Activated T-helper 2 cell treated with anti-CD3 and anti-CD28 coated beads, Interferon-gamma antibody, Interleukin-2, Interleukin-4, amounts not matched to agents 10 μg/mL and 5 μg/mL and 100 μg/mL, durations not matched to agents 14 hours and 24 hours and 36 hours (primary cell): ENCODE measurements at regions not wholly inside any gene's neighbourhood (a gene's known extent, or its start where the extent isn't known, plus 50 kb on each side); places are given as distances from the start of the nearest gene placed in this dataset.

ENCODE experiments used
- DNase-seq: peaks from one replicate; pipeline ENCODE4 v3.0.0; 2021; ENCODE audit warnings: low spot score
- H3K27ac Mint-ChIP-seq: one replicate; pipeline ENCODE4 v1.8.0; 2021; ENCODE audit warnings: mixed read lengths
- H3K27me3 Mint-ChIP-seq: one replicate; pipeline ENCODE4 v1.8.0; 2021; ENCODE audit warnings: low read depth, mixed read lengths
- H3K36me3 Mint-ChIP-seq: one replicate; pipeline ENCODE4 v1.8.0; 2021; ENCODE audit warnings: low read depth, mixed read lengths
- H3K4me1 Mint-ChIP-seq: one replicate; pipeline ENCODE4 v1.8.0; 2021; ENCODE audit warnings: low read depth, mixed read lengths
- H3K4me3 Mint-ChIP-seq: one replicate; pipeline ENCODE4 v1.8.0; 2021; ENCODE audit warnings: low read depth, mild to moderate bottlenecking, moderate library complexity, mixed read lengths
- H3K9me3 Mint-ChIP-seq: one replicate; pipeline ENCODE4 v1.8.0; 2021; ENCODE audit warnings: mixed read lengths
- intact Hi-C: fragments of 100-400 bp; cut with micrococcal nuclease; formaldehyde crosslinking; loops from one replicate; pipeline ENCODE4 v1.15.1; 2023

GRCh38 chr15:31245756-31246155, 80.9 kb upstream of the KLF13 start:
- Mint-ChIP-seq H3K27me3 (peaks cover 4% of the 10 kb centered on the region), H3K4me3 (no peak overlapping the region), H3K9me3 (no peaks in the 10 kb centered on the region), H3K27ac (no peak overlapping the region), H3K36me3 (no peaks in the 10 kb centered on the region), H3K4me1 (peaks cover 20% of the 10 kb centered on the region)
- no peak for DNase-seq
- intact Hi-C loops, result no loop called here

GRCh38 chr15:31247404-31247803, 79.2 kb upstream of the KLF13 start:
- Mint-ChIP-seq H3K9me3 (no peaks in the 10 kb centered on the region), H3K4me1 (peaks cover 7% of the 10 kb centered on the region)

DNA sequence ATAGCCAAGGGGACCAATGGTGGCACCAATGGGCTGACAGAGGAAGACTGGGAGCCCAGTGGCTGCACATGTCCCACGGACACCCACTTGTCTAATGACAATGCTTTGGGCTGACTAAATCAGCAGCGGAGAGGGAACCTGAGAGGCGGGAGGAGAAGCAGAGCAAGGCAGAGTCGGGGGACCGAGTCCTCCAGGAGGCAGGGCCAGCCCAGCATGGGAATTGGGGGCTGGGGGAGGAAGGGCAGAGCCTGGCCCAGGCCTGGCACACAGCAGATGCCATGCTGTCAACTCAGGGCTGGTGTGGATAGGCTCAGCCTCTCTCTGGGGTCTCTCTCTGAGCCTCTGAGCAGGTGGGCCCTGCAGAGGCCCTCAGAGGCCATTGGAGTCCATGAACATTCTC, 78.4 kb upstream of the KLF13 start:
- Mint-ChIP-seq H3K27me3 (peaks cover 17% of the 10 kb centered on the region), H3K27ac (no peak overlapping the region), H3K4me3 (no peak overlapping the region), H3K36me3 (no peaks in the 10 kb centered on the region), H3K9me3 (no peaks in the 10 kb centered on the region), H3K4me1 (peaks cover 7% of the 10 kb centered on the region)
- intact Hi-C loops, result no loop called here
- DNase-seq, result no peak

More at GRCh38 chr15:31247404-31247803, 79.2 kb upstream of the KLF13 start:
- Mint-ChIP-seq H3K4me3 (no peak overlapping the region), H3K36me3 (no peaks in the 10 kb centered on the region), H3K27ac (no peak overlapping the region), H3K27me3 (peaks cover 13% of the 10 kb centered on the region)
- intact Hi-C loops, result no loop called here
- DNase-seq, result no peak

GRCh38 chr15:31248951-31249350, 77.7 kb upstream of the KLF13 start:
- Mint-ChIP-seq H3K27ac (no peak overlapping the region), H3K9me3 (no peaks in the 10 kb centered on the region), H3K27me3 (peaks cover 17% of the 10 kb centered on the region), H3K4me1 (peaks cover 7% of the 10 kb centered on the region), H3K4me3 (no peak overlapping the region), H3K36me3 (no peaks in the 10 kb centered on the region)
- no peak for DNase-seq
- intact Hi-C loops, result no loop called here

DNA sequence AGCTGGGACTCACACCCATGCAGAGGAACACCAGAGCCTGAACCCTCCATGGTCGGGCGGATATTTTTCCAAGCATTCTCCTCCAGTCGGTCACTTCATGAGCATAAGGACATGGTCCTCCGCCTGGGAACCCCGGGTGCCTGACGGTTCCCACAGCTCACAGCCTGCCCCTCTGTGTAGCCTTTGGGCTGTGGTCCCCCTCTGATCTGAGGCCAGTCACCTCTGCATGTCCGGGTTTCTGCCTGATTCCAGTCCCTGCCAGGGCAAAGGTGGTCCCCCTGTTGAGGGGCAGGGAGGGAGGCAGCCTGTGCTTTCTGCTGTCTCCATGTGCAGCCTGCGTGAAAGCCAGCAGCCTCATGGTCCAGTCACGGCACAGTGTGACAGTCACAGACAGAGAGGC, 76.6 kb upstream of the KLF13 start:
- H3K27me3 Mint-ChIP-seq, result peaks cover 17% of the 10 kb centered on the region
- no peaks in the 10 kb centered on the region for H3K9me3 Mint-ChIP-seq
- no peak for DNase-seq
- intact Hi-C loops, result no loop called here
- no peaks in the 10 kb centered on the region for H3K36me3 Mint-ChIP-seq
- no peak overlapping the region for H3K4me3 Mint-ChIP-seq
- peaks cover 7% of the 10 kb centered on the region for H3K4me1 Mint-ChIP-seq
- H3K27ac Mint-ChIP-seq, result no peak overlapping the region

- DNase-seq, result no peak
- peaks cover 3% of the 10 kb centered on the region for H3K4me1 Mint-ChIP-seq
- H3K27ac Mint-ChIP-seq, result no peak overlapping the region
- H3K27me3 Mint-ChIP-seq, result peaks cover 17% of the 10 kb centered on the region
- H3K36me3 Mint-ChIP-seq, result no peaks in the 10 kb centered on the region
- intact Hi-C loops, result no loop called here
- no peaks in the 10 kb centered on the region for H3K9me3 Mint-ChIP-seq
- H3K4me3 Mint-ChIP-seq, result no peak overlapping the region
Measured at GRCh38 chr15:31251165-31251564, 75.5 kb upstream of the KLF13 start.

DNA sequence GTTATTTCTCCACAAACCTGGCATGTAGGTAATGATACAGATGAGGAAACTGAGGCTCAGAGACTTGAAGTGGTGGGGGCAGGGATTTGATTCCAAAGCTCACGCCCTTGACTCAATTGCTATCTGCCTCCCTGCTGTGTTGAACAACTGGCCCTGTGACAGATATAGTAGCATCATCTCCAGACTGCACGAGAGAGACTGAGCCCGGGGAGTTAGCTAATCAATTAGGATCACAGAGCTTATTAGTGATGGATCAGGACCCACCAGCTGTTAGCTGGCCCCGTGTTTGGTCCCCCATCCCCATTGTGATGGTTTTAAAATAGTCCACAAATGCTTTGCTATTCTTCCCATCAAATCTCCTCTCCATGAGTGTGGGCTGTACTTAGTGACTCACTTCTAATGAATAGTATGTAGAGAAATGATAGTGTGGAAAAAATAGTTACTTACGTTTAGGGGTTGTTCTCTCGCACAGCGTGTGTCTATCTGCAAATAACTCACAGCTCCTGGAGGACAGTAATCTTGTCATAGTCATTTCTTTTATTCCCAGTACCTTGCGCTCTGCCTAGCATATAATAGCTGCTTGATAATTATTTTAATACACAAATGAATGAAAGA, 74.4 kb upstream of the KLF13 start:
- H3K36me3 Mint-ChIP-seq, result no peaks in the 10 kb centered on the region
- H3K27ac Mint-ChIP-seq, result no peak overlapping the region
- peaks cover 17% of the 10 kb centered on the region for H3K27me3 Mint-ChIP-seq
- no peaks in the 10 kb centered on the region for H3K9me3 Mint-ChIP-seq
- no peak for DNase-seq
- intact Hi-C loops, result no loop called here
- H3K4me1 Mint-ChIP-seq, result peaks cover 9% of the 10 kb centered on the region
- H3K4me3 Mint-ChIP-seq, result no peak overlapping the region

DNA sequence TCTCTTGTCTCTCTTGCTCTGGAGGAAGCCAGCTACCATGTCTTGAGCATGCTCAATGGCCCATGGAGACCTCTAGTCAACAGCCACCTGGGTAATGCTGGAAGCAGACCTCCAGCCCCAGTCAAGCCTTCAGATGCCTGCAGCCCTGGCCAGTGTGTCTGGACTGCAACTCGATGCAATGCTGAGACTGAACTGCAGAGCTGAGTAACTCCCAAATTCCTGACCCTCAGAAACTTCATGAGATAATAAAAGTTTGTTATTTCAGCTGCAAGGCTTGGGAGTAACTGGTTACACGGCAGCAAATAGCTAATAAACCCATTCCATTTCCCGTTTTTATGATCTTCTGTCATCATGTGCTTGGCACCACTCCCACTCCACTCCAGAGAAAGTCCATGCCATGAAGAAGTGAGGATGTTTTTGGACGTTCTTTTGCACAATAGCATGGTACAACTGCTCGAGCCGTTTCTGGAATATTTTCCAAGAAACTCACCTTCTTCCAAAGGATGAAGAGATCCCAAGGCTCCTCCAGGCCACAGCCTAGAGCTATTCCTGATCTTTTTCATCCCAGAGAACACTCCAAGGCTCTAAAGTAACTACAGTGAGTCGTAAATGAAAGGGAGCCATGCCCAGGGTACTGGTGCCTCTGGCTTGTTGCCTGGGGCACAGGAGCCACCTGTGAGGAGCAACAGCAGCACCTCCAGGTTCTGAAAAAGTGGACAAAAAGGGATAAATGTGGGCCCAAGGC, 72.0 kb upstream of the KLF13 start:
- H3K36me3 Mint-ChIP-seq, result no peaks in the 10 kb centered on the region
- peaks cover 4% of the 10 kb centered on the region for H3K9me3 Mint-ChIP-seq
- DNase-seq, result no peak
- peaks cover 17% of the 10 kb centered on the region for H3K27me3 Mint-ChIP-seq
- H3K27ac Mint-ChIP-seq, result no peak overlapping the region
- H3K4me3 Mint-ChIP-seq, result no peak overlapping the region
- H3K4me1 Mint-ChIP-seq, result peaks cover 19% of the 10 kb centered on the region
- intact Hi-C loops, result no loop called here

DNA sequence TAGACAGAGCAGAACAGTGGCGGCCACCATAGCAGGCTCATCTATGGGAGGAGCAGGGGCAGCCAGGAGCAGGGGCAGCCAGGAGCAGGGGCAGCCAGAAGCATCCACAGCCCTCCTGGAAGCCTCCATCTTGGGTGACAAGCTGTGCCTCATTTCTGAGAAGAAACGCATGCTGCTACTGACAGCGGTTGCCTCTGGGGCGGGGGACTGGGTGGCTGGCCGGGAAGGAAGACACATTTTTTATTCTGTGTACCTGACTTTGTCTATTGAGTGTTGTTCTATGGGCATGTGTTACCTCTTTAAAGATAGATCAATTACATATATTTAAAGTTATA, 71.5 kb upstream of the KLF13 start:
- Mint-ChIP-seq H3K27me3 (peaks cover 17% of the 10 kb centered on the region), H3K4me3 (no peak overlapping the region), H3K27ac (no peak overlapping the region), H3K9me3 (peaks cover 4% of the 10 kb centered on the region), H3K36me3 (no peaks in the 10 kb centered on the region), H3K4me1 (peaks cover 19% of the 10 kb centered on the region)
- no peak for DNase-seq
- intact Hi-C loops, result no loop called here

- Mint-ChIP-seq H3K27me3 (peaks cover 17% of the 10 kb centered on the region), H3K4me3 (no peak overlapping the region), H3K36me3 (no peaks in the 10 kb centered on the region), H3K4me1 (peaks cover 19% of the 10 kb centered on the region), H3K9me3 (peaks cover 4% of the 10 kb centered on the region), H3K27ac (no peak overlapping the region)
- no peak for DNase-seq
- intact Hi-C loops, result no loop called here
Measured at GRCh38 chr15:31255732-31256377, 70.8 kb upstream of the KLF13 start.

GRCh38 chr15:31256378-31257265, 70.0 kb upstream of the KLF13 start:
- no peak for DNase-seq
- Mint-ChIP-seq H3K4me3 (no peak overlapping the region), H3K27ac (no peak overlapping the region), H3K4me1 (peaks cover 24% of the 10 kb centered on the region), H3K36me3 (no peaks in the 10 kb centered on the region), H3K9me3 (peaks cover 4% of the 10 kb centered on the region), H3K27me3 (peaks cover 13% of the 10 kb centered on the region)
- intact Hi-C loops, result no loop called here

DNA sequence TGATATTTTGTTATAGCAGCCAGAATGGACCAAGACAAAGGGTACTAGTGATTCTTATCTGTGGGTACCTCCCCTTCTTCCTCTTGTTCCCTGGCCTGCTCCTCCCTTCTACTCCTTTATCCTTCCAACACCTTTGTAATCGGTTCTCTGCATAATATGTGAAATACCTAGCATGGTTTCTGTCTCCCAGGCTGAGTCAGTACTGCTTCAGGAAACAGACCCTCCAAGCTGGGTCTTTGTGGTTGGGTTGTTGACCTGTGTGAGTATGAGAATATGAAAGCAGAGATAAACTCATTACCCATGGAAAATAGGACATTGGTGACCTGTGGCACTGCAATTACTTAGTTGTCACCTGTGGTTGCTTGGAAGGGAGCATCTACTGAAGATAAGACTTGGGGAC, 69.3 kb upstream of the KLF13 start:
- intact Hi-C loops, result no loop called here
- Mint-ChIP-seq H3K4me1 (peaks cover 29% of the 10 kb centered on the region), H3K27ac (no peak overlapping the region)

More for the DNA sequence above, 69.3 kb upstream of the KLF13 start:
- Mint-ChIP-seq H3K36me3 (no peaks in the 10 kb centered on the region), H3K9me3 (peaks cover 4% of the 10 kb centered on the region), H3K27me3 (peaks cover 9% of the 10 kb centered on the region), H3K4me3 (no peak overlapping the region)
- no peak for DNase-seq
